Stimulated activated CD8-positive, alpha-beta memory T cell treated with anti-CD3 and anti-CD28 coated beads, Interleukin-12 subunit alpha, Interleukin-12 subunit beta, amount 100 ng/mL, for 1 hour (primary cell): ENCODE measurements at regions not wholly inside any gene's neighbourhood (a gene's known extent, or its start where the extent isn't known, plus 50 kb on each side); places are given as distances from the start of the nearest gene placed in this dataset.

Source experiments
- DNase-seq: peaks from one replicate; pipeline ENCODE4 v3.0.0-alpha.2; 2020; ENCODE audit warnings: low read depth

GRCh38 chr11:115764176-115764575, 260.0 kb upstream of the CADM1 start:
- no peak for DNase-seq

- DNase-seq, result no peak
These were observed 257.6 kb upstream of the CADM1 start for GRCh38 chr11:115761817-115762216.

DNA sequence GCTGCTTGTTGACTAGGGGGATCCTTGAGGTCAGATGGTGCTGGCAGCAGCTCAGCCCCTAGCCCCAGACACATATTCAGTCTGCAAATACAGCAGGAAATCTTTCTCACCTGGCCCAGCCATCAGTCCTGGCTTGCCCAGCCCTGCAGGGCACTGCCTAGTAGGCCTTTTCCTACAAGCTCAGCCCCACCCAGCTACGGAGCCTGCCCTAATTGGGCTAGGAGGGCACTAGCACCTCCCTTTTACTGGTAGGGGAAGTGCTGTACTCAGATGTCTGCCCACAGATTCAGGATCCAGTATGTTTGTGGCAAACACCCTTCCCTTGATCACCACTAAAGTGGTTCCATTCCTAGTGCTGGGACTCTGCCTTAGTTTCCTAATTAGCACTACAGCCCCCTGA, 257.1 kb upstream of the CADM1 start:
- DNase-seq, result no peak

DNA sequence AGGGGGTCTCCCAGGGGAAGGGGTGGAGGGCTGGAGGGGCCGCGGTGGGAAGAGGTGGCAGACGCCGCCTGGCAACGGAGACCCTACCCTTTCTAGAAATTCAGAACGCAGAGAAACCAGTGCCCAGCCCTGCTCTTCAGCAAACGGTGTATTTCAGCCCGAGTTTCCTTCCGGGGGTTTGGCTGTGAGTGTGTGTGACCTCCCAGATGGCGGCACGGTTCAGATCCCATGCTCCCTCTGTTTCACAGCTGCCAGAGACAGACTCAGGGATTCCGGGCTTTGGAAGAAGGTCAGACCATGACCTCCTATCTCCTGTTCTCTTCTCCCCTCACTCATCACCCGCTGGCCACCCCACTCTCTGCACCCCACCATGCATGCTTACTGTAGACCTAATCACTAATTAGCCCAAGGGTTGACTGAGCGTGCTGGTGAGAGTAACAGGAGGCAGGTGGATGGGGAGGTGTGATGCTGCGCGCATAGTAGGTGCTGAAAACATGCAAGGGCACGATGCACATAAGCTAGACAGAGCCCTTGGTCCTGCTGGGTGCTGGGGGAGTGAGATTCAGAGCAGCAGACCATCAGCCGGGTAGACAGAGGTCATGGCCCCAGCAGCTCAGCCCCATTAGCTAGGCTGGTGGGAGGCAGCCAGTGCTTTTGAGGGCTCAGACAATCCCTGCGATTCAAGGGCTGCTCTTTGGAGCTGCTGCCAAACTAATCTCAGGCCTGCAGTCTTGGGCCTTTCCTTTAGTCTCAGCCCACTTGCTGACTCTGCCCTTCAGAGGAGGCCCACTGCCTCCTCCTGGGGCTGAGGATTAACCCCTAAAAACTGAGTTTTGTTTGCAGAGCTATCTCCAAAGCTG, 256.5 kb upstream of the CADM1 start:
- no peak for DNase-seq

DNA sequence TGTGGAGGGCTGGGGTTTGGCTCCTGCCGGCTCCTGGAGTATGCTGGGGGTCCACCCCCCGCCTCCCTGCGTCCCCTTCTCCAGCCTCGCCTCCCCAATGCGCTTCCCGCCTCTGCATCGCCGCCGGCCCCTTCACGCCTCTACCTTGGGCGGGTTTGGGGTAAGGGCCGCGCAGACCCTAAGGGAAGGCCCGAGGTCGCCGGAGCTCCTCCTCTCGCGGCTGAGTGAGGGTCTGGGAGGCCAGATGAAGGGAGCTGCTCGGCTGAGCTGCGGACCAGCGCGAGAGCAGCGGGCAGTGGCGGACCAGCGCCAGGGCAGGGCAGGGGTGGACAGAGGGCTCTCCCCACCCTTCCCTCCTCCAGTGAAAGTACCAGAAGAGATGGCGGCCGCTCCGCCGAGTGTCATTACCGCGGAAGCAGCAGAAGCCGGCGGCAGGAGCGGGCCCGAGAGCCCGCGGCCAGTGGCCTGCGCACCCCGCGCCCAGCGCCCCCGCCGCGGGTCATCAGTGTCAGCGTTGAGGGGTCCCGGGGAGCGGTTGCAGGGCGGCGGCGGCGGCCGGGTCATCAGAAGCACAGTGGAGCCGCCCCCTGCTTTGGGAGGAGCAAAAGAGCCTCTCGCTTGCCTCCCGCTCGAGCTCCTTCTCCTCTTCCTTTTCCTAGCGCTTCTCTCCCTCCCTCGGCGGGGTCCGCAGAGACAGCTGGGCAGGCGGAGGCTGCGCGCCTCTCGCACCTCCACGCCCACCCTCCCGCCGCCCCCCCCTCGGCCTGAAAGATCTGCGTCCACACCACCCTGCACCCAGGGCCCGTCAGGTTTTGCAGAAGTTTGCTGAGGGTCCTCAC, 255.6 kb upstream of the CADM1 start:
- DNase-seq, result no peak

DNA sequence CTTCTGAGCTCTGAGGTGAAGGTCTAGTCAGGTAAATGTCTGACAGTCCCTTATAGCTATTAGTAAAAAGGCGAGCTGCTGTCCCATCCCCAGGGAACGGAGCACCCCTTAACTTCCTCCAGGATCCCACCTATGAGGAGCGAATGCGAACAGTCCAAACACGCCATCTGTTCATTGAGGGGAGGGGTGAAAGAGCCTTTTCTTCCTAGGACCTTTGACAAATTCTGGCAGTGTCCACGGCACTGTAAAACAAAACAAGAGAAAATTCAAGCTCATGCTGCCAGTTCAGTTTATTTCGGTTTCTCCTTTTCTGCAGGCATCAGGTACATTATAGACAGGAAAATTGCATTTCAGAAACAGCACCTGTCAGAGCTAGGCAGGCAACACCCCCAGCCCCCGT, 253.8 kb upstream of the CADM1 start:
- no peak for DNase-seq

GRCh38 chr11:115751243-115752015, 247.2 kb upstream of the CADM1 start:
- no peak for DNase-seq

GRCh38 chr11:115745610-115746512, 241.6 kb upstream of the CADM1 start:
- no peak for DNase-seq

DNA sequence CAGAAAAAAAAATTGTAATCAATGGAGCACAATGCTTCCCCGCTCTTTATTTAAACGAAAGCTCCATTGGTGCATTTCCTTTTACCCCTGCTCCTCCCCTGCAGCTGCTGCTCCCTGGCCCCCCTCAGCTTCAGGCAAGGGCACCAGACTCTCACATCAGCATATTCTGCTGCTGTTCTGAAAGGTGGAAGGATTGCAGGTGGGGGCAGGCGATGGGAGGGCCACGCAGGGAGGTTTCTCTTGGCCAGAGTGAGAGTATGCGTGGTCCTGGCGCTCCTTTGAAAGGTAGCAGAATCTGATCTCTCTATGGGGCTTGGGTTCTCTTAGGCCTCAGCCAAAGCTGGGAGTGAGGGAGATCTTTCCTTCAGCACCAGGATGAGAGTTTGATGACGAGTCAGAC, 240.9 kb upstream of the CADM1 start:
- DNase-seq, result no peak

- no peak for DNase-seq
These were observed 239.5 kb upstream of the CADM1 start for GRCh38 chr11:115743719-115744118.

DNA sequence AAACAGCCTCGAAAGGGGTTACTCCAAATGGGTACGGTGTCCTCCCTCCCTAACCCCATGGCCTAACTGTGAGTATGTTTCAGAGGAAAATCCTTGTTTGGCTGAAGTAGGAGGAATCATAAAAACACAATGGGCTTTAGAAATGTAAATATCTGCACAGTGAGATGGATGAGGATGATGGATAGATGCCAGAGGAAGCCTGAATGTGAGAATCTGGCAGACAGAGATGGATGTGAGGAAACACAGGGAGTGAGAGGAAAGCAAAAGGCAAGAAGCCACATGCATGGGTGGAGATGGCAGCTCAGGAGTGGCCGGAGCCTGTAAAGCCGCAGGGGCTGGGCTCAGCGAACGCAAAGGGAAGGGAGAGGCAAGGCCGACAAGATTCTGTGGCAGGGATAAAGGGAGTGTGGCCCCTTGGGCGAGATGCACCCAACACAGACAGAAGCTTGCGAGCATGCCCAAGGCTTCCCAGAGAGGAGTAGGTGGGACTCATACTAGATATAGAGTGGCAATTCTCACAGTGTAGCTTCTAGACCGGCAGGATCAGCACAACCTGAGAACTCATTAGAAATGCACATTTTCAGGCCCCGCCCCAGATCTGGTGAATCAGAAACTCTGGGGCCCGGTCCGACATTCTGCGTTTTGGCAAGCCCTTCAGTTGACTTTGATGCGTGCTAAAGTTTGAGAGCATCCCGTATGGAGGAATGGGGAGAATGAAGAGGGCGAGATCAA, 237.3 kb upstream of the CADM1 start:
- no peak for DNase-seq

DNA sequence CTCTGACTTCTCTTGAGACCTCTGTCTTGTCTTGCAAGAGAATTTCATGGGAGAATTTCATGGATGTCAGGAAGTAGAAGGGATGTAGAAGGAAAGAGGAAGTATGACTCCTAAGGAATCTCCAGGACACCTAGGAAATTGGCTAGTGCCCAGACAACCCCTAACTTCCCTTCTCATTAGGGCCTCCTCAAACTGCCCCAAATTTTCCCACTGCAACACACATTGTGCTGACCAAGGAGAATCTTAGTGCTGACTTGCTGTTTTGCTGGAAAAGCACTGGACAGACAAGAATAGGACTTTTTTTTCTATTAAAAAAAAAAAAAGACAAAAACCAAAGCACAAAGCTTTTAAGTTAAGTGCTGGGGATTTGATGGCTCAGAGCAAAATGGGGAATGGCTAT, 236.1 kb upstream of the CADM1 start:
- DNase-seq, result no peak

- DNase-seq, result no peak
These were observed 235.7 kb upstream of the CADM1 start for GRCh38 chr11:115739878-115740277.

GRCh38 chr11:115739146-115739545, 234.9 kb upstream of the CADM1 start:
- no peak for DNase-seq

- no peak for DNase-seq
These were observed 233.7 kb upstream of the CADM1 start for GRCh38 chr11:115737875-115738274.

DNA sequence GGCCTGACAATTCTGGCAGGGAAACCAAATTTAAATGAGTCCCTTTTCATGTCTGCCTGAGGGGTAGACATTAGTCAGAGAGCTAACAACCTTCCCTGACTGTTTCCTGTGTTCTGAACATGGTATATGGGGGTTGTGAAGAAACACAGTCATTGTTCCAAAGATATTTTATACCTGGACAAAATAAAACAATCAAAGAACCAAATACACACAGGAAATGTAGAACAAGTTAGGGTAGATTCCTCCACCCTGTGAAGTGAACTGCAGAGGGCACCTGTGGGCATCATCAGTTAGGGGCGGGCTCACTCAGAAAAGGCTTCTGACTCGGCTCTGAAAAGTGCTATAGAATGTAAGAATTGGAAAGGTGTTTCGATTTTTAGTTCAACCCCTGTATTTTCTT, 231.9 kb upstream of the CADM1 start:
- DNase-seq, result no peak

DNA sequence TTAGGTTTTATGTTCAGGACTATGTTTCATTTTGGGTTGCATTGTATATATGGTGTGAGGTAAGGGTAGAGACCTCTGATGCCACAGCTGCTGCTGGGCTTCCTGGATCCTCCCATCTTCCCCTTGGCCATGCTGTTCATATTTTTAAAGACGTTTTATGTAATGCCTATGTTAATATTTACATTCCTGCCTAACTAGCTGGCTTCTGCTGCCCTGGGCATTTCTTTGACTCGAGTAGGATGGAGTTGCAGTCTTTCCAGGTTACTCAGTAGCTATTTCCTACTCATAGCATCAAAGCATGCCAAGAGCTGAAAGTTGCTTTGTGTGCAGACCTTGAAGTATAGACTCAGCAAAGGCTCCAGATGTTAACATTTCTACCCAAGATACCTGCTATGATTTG, 220.5 kb upstream of the CADM1 start:
- DNase-seq, result no peak

DNA sequence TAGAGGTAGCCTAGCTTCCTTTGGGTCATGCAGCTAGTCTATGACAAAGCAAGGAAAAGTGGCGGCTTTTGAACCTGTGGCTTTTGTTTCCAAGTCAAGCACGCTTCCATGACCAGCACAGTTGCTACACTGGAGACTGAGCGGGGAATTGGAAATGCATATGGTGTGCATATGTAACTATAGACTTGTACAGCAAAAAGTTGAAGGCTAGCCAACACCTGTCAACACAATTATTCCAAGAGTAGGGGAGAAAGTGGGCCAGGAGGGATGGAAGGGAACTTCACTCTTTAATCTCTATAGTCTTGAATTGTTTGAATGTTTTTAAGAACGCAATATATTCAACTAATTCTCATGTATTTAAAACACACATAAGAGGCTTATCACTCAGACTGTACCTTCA, 218.5 kb upstream of the CADM1 start:
- DNase-seq, result no peak

GRCh38 chr11:115721296-115721995, 217.2 kb upstream of the CADM1 start:
- DNase-seq, result no peak

- no peak for DNase-seq
These were observed 216.5 kb upstream of the CADM1 start for GRCh38 chr11:115720602-115721245.
